HG02610 (cell line): ENCODE measurements at regions not wholly inside any gene's neighbourhood (a gene's known extent, or its start where the extent isn't known, plus 50 kb on each side); places are given as distances from the start of the nearest gene placed in this dataset.

Experiments used
- ATAC-seq: cut with Tn5 transposase; IDR thresholded peaks from one replicate; pipeline ENCODE4 v1.9.1; 2021; ENCODE audit warnings: mild to moderate bottlenecking, moderate library complexity; ENCODE audit not compliant: unreplicated experiment

GRCh38 chr2:102950371-102950946, 188.6 kb downstream of the TMEM182 start:
- ATAC-seq = no peak

GRCh38 chr2:102951249-102951648, 189.4 kb downstream of the TMEM182 start:
- no peak for ATAC-seq

GRCh38 chr2:102967451-102967850, 205.6 kb downstream of the TMEM182 start:
- no peak for ATAC-seq

- no peak for ATAC-seq
Observed at GRCh38 chr2:102968375-102968774, 206.5 kb downstream of the TMEM182 start.

GRCh38 chr2:102971701-102972100, 209.9 kb downstream of the TMEM182 start:
- no peak for ATAC-seq

- peak; percentile 87 for ATAC-seq
Observed at GRCh38 chr2:102975996-102976975, 214.5 kb downstream of the TMEM182 start.

GRCh38 chr2:102977426-102978090, 215.7 kb downstream of the TMEM182 start:
- no peak for ATAC-seq

GRCh38 chr2:102978091-102978490, 216.3 kb downstream of the TMEM182 start:
- ATAC-seq = no peak

- no peak for ATAC-seq
Observed at GRCh38 chr2:102979429-102979828, 217.6 kb downstream of the TMEM182 start.

- no peak for ATAC-seq
Observed at GRCh38 chr2:102983786-102984185, 222.0 kb downstream of the TMEM182 start.

GRCh38 chr2:102986826-102987490, 225.1 kb downstream of the TMEM182 start:
- ATAC-seq = no peak

- no peak for ATAC-seq
Observed at GRCh38 chr2:102992607-102993006, 230.8 kb downstream of the TMEM182 start.

GRCh38 chr2:102999958-103000357, 238.1 kb downstream of the TMEM182 start:
- peak; percentile 83 for ATAC-seq

- no peak for ATAC-seq
Observed at GRCh38 chr2:103002954-103003353, 241.1 kb downstream of the TMEM182 start.

GRCh38 chr2:103003750-103004260, 242.0 kb downstream of the TMEM182 start:
- ATAC-seq = no peak

- ATAC-seq = no peak
Observed at GRCh38 chr2:103004426-103004942, 242.7 kb downstream of the TMEM182 start.

- no peak for ATAC-seq
Observed at GRCh38 chr2:103005393-103005792, 243.6 kb downstream of the TMEM182 start.

- ATAC-seq = no peak
Observed at GRCh38 chr2:103007086-103007485, 245.3 kb downstream of the TMEM182 start.

- no peak for ATAC-seq
Observed at GRCh38 chr2:103008586-103008985, 246.8 kb downstream of the TMEM182 start.

- no peak for ATAC-seq
Observed at GRCh38 chr2:103009871-103010270, 248.0 kb downstream of the TMEM182 start.

GRCh38 chr2:103010306-103010705, 248.5 kb downstream of the TMEM182 start:
- no peak for ATAC-seq
